Body of pancreas (tissue), 4 donors: ENCODE measurements at regions not wholly inside any gene's neighbourhood (a gene's known extent, or its start where the extent isn't known, plus 50 kb on each side); places are given as distances from the start of the nearest gene placed in this dataset.

Experiments
- CTCF ChIP-seq, 7 experiments: fragments of 450-650 bp in 4 of 7; fragments of 200-600 bp in 3 of 7; sonication (generic) in 3 of 7; IDR thresholded peaks; one replicate each; pipeline ENCODE4 v1.5.1; 2016 to 2019; ENCODE audit warnings: antibody characterized with exemption in 7 of 7
- POLR2A ChIP-seq, 3 donors: fragments of 450-650 bp; IDR thresholded peaks; one replicate each; pipeline ENCODE4 v1.6.1; 2016; ENCODE audit warnings: antibody characterized with exemption in 3 of 3, mild to moderate bottlenecking in 2 of 3

GRCh38 chr2:21854938-21855337 is 731.2 kb downstream of the TDRD15 start:
- TF ChIP-seq POLR2A (IDR thresholded peaks at IDR 0.05) (no peak), CTCF (IDR thresholded peaks at IDR 0.05) (no peak)
